Activated CD8-positive, alpha-beta memory T cell treated with anti-CD3 and anti-CD28 coated beads, Interleukin-2, amount 10 ng/mL, durations not matched to agents 7 days and 5 days (primary cell): ENCODE measurements at regions not wholly inside any gene's neighbourhood (a gene's known extent, or its start where the extent isn't known, plus 50 kb on each side); places are given as distances from the start of the nearest gene placed in this dataset.

Source experiments
- ATAC-seq: fragments of 150-1000 bp; cut with Tn5 transposase; one replicate; pipeline ENCODE4 v1.10.0; 2021; ENCODE audit warnings: moderate library complexity
- CTCF ChIA-PET: fragments of 350-600 bp; sonication (Branson Sonifier 250); formaldehyde crosslinking; loops from one replicate; lab custom pipeline; 2021; ENCODE audit warnings: antibody characterized with exemption; lab: Charles Lee
- DNase-seq: peaks from one replicate; pipeline ENCODE4 v3.0.0-alpha.2; 2020
- H3K27ac Mint-ChIP-seq: one replicate; pipeline ENCODE4 v1.8.0; 2021; ENCODE audit warnings: mild to moderate bottlenecking, mixed read lengths
- H3K27me3 Mint-ChIP-seq: one replicate; pipeline ENCODE4 v1.8.0; 2021; ENCODE audit warnings: mixed read lengths
- H3K36me3 Mint-ChIP-seq: one replicate; pipeline ENCODE4 v1.8.0; 2021; ENCODE audit warnings: mild to moderate bottlenecking, mixed read lengths
- H3K4me1 Mint-ChIP-seq: one replicate; pipeline ENCODE4 v1.8.0; 2021; ENCODE audit warnings: mixed read lengths
- H3K4me3 Mint-ChIP-seq: one replicate; pipeline ENCODE4 v1.8.0; 2021; ENCODE audit warnings: mild to moderate bottlenecking, moderate library complexity, mixed read lengths
- H3K9me3 Mint-ChIP-seq: one replicate; pipeline ENCODE4 v1.8.0; 2022; ENCODE audit warnings: low read depth, mixed read lengths

- CTCF ChIA-PET, result interaction anchor here (1.7 kb wide), 1 partner anchor 190 kb away, joined by 6 read pairs; no protein-coding TSS in a partner anchor
- Mint-ChIP-seq H3K9me3 (no peaks in the 10 kb centered on the region), H3K4me3 (no peak overlapping the region), H3K27me3 (peaks cover 66% of the 10 kb centered on the region), H3K36me3 (no peaks in the 10 kb centered on the region), H3K4me1 (peaks cover 12% of the 10 kb centered on the region), H3K27ac (no peak overlapping the region)
- ATAC-seq, result no peak
- DNase-seq, result no peak
Observed at GRCh38 chr4:41883988-41884734, 51.1 kb upstream of the TMEM33 start.

DNA sequence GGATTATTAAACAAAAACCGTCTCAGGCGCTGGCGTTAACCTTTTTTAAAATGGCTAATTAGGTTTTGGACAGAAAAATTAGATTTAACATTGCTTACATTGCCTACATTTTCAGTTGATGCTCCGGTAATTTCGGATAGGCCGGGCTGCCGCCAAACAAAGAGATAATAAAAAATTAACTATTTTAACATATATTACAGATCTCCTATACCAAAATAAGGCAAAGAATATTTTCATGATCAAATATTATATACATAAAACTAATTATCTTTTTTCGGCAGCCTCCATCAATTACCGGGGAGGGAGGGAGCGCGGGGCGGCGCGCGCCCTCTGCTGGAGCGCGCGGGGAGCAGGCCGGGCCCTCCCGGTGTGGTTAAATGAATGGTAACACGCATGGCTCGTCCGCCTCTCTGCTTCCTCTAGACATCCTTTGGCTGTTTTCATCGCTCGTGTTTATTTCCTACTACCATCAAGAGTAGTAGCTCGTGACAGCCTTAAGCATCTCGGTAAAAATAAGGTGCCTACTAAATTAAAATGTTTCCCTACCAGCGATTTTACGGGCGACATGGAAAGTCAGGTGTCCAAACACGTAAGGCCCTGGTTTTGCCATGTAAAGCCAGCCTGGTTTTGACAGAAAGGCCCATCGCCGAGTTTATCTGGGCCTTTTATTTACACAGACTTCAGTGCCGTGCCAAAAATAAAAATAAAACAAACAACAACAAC, 52.4 kb upstream of the TMEM33 start:
- H3K36me3 Mint-ChIP-seq, result no peaks in the 10 kb centered on the region
- H3K4me3 Mint-ChIP-seq, result no peak overlapping the region
- peak; percentile 58 for DNase-seq
- peaks cover 12% of the 10 kb centered on the region for H3K4me1 Mint-ChIP-seq
- peaks cover 78% of the 10 kb centered on the region for H3K27me3 Mint-ChIP-seq
- CTCF ChIA-PET, result interaction anchor here (0.6 kb wide), 1 partner anchor 190 kb away, joined by 3 read pairs; no protein-coding TSS in a partner anchor
- no peak overlapping the region for H3K27ac Mint-ChIP-seq
- ATAC-seq, result peak; percentile 74
- H3K9me3 Mint-ChIP-seq, result no peaks in the 10 kb centered on the region

DNA sequence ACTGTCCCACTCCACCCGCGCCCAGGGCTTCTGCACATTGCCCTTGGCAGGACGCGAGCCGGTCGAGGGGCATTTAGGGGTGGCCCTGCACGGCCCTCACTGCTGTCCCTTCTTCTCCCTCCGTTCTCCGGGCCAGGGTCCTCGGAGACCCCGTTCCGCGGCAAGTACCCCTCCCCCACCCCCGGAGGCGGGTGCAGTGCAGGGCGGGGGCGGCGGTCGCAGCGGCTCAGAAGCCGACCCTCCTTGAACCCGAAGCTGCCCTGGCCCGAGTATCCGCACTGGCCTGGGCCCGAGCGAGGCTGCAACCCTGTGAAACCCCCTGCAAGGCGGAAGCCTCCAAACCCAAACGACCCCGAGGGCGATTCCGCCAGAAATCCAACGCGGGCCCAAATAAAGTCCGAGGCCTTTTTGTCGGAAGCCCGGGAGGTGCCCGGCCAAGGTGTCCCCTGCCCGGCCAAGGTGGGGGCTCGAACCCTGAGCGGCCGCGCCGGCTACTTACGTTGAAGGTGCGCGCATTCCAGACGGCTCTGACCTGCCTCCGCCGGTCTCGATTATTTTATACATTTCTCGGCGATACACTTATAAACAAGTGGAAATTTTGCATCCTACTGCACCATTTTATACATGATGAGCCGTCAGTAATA, 53.1 kb upstream of the TMEM33 start:
- peaks cover 80% of the 10 kb centered on the region for H3K27me3 Mint-ChIP-seq
- no peak for ATAC-seq
- no peak for DNase-seq
- H3K4me1 Mint-ChIP-seq, result peaks cover 12% of the 10 kb centered on the region
- peak overlapping the region; percentile 28 for H3K27ac Mint-ChIP-seq
- no peak overlapping the region for H3K4me3 Mint-ChIP-seq
- H3K36me3 Mint-ChIP-seq, result no peaks in the 10 kb centered on the region
- CTCF ChIA-PET, result no interaction called here
- H3K9me3 Mint-ChIP-seq, result no peaks in the 10 kb centered on the region

DNA sequence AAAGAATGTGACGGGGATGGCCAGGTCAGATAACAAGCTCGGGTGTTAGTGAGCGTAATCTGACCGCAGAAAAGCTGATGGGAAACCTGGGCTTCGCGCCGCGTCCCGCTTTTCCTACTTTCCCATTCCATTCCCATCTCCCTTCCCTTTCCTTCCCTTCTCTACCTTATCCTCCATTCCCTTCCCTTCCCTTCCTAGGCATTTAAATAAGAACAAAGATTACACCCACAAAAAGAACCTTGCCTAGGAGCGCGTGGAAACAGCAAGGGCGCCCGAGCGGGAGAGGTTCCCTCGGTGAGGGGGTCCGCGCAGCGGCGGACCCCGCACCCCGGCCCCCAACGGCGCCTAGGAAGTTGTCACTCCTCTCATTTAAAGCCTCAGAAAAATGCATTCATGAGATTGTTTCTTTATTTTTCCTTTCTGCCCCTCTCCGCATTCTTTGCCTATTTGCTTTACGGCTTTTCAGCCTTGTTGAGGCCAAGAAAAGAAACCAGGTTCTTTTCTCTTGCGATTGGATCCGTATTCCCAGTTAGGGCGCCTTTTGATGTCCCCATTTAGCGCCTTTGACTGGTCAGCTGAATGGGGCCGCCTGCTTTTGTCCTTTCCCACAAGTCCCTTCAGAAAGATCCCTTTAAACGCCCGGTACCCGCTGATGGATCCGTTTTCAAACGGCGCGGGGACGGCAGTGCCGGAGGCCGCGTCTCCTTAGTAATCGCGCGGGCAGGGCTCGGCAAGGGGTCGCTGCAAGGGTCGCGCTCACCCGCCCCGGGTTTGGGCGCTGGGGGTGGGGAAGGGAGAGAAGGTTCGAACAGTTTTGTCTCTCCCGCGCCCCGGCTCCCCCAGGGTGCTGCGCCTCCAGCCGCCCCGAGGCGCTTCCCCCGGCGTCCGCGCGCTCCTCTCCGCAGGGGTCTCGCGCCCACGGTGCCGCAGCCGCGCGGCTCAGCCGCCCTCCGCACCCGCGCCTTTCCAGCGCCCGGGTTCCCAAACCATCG, 54.1 kb upstream of the TMEM33 start:
- DNase-seq, result no peak
- ATAC-seq, result no peak
- Mint-ChIP-seq H3K27ac (peak overlapping the region; percentile 54), H3K4me1 (peaks cover 12% of the 10 kb centered on the region), H3K36me3 (no peaks in the 10 kb centered on the region), H3K9me3 (no peaks in the 10 kb centered on the region), H3K4me3 (no peak overlapping the region), H3K27me3 (peaks cover 82% of the 10 kb centered on the region)
- CTCF ChIA-PET, result no interaction called here

DNA sequence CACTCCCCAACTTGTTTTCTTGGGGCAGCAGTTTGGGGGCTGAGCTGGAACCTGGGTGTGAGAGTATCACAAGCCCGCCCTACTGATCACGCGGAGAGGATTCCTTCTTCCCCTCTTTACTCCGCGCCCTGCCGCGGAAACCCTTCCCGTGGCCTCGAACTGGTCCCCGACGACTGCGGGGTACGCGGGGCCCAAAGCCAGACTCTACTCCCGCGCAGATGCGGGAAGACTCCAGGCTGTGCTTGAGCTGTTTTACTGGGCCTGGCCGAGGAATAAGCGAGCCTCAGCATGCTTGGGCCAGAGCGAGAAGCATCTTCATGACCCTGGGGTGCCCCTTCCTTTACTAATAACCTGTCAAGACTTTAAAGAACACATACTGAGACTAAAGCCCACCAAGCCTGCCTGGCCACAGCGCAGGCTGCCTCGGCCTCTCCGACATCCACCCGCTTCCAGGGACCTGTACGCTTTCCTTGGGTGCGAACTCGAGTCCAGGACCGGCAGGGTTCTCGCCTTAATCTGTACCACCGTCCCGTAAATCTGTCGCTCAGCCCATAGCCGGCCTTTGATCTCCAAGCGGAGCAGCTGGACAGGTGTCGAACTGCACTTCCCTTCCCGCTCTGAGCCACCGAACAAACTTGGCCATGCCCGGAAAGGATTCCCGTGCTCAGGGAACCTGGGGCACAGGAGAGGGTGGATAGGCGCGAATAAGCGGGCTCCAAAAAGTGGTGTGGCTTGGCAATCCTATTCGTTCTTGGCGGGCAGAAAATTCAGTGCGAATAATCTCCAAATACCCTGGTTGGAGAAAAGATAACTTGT, 55.0 kb upstream of the TMEM33 start:
- Mint-ChIP-seq H3K27ac (peak overlapping the region; percentile 32), H3K36me3 (no peaks in the 10 kb centered on the region), H3K9me3 (no peaks in the 10 kb centered on the region), H3K27me3 (peaks cover 84% of the 10 kb centered on the region), H3K4me3 (no peak overlapping the region), H3K4me1 (peaks cover 12% of the 10 kb centered on the region)
- CTCF ChIA-PET, result interaction anchor here (0.6 kb wide), 1 partner anchor 598 kb away, joined by 3 read pairs; no protein-coding TSS in a partner anchor
- no peak for DNase-seq
- ATAC-seq, result no peak

GRCh38 chr4:41879552-41879951, 55.7 kb upstream of the TMEM33 start:
- CTCF ChIA-PET, result interaction anchor here (0.5 to 0.6 kb wide), 2 partner anchors 554 to 597 kb away, joined by 3 read pairs; no protein-coding TSS in a partner anchor
- H3K27me3 Mint-ChIP-seq, result peaks cover 87% of the 10 kb centered on the region
- no peaks in the 10 kb centered on the region for H3K9me3 Mint-ChIP-seq
- no peak overlapping the region for H3K4me3 Mint-ChIP-seq
- no peak overlapping the region for H3K27ac Mint-ChIP-seq
- ATAC-seq (no peak), DNase-seq (no peak)
- no peaks in the 10 kb centered on the region for H3K36me3 Mint-ChIP-seq
- peaks cover 12% of the 10 kb centered on the region for H3K4me1 Mint-ChIP-seq

DNA sequence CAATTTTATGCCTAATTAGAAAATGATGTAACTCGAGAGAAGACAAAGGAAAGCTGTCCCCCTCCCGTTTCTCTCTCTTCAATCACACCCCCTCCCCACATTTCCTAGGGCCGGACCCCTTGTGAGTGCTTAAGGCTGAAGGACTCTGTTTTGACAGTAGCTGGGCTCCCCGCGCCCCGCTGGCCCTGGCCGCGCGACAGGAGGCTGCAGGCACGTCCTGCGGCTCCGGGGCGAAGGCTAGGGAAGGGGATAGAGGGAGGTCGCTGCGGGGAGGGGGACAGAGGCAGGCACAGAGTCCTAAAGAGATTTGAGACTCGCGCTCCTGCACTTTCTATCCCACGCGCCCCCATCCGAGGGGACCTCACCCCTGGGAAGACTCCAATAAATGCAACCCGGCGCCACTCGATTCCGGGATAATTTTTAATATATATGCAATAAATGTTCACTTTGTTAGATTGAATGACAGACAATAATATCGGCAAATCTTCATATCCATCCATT, 56.2 kb upstream of the TMEM33 start:
- no peaks in the 10 kb centered on the region for H3K36me3 Mint-ChIP-seq
- CTCF ChIA-PET, result interaction anchor here (0.6 kb wide), 1 partner anchor 597 kb away, joined by 3 read pairs; no protein-coding TSS in a partner anchor
- no peaks in the 10 kb centered on the region for H3K9me3 Mint-ChIP-seq
- no peak overlapping the region for H3K27ac Mint-ChIP-seq
- H3K4me3 Mint-ChIP-seq, result no peak overlapping the region
- no peak for ATAC-seq
- H3K4me1 Mint-ChIP-seq, result peaks cover 12% of the 10 kb centered on the region
- no peak for DNase-seq
- H3K27me3 Mint-ChIP-seq, result peaks cover 91% of the 10 kb centered on the region

- CTCF ChIA-PET, result no interaction called here
- no peaks in the 10 kb centered on the region for H3K36me3 Mint-ChIP-seq
- DNase-seq, result no peak
- peaks cover 92% of the 10 kb centered on the region for H3K27me3 Mint-ChIP-seq
- ATAC-seq, result no peak
- peaks cover 12% of the 10 kb centered on the region for H3K4me1 Mint-ChIP-seq
- H3K4me3 Mint-ChIP-seq, result no peak overlapping the region
- no peak overlapping the region for H3K27ac Mint-ChIP-seq
- no peaks in the 10 kb centered on the region for H3K9me3 Mint-ChIP-seq
Observed at GRCh38 chr4:41878170-41878969, 56.9 kb upstream of the TMEM33 start.

- Mint-ChIP-seq H3K9me3 (no peaks in the 10 kb centered on the region), H3K4me3 (no peak overlapping the region), H3K27ac (no peak overlapping the region), H3K27me3 (peaks cover 95% of the 10 kb centered on the region), H3K4me1 (peaks cover 7% of the 10 kb centered on the region), H3K36me3 (no peaks in the 10 kb centered on the region)
- CTCF ChIA-PET, result interaction anchor here (1.8 kb wide), 1 partner anchor 11 kb away, joined by 6 read pairs; no protein-coding TSS in a partner anchor
- DNase-seq, result no peak
- no peak for ATAC-seq
Observed at GRCh38 chr4:41877020-41877796, 58.0 kb upstream of the TMEM33 start.

- H3K4me1 Mint-ChIP-seq, result no peaks in the 10 kb centered on the region
- no peak overlapping the region for H3K27ac Mint-ChIP-seq
- no peaks in the 10 kb centered on the region for H3K9me3 Mint-ChIP-seq
- ATAC-seq (no peak), DNase-seq (no peak)
- no peaks in the 10 kb centered on the region for H3K36me3 Mint-ChIP-seq
- no peak overlapping the region for H3K4me3 Mint-ChIP-seq
- CTCF ChIA-PET, result interaction anchor here (1.0 kb wide), 1 partner anchor 13 kb away, joined by 5 read pairs; no protein-coding TSS in a partner anchor
- peaks cover 93% of the 10 kb centered on the region for H3K27me3 Mint-ChIP-seq
Observed at GRCh38 chr4:41874873-41875272, 60.4 kb upstream of the TMEM33 start.
